Esophagus squamous epithelium (tissue), 4 donors: ENCODE measurements at regions not wholly inside any gene's neighbourhood (a gene's known extent, or its start where the extent isn't known, plus 50 kb on each side); places are given as distances from the start of the nearest gene placed in this dataset.

Experiments
- CTCF ChIP-seq, 6 experiments: fragments of 450-650 bp in 4 of 6; fragments of 200-600 bp in 2 of 6; sonication (generic) in 2 of 6; IDR thresholded peaks; one replicate each; pipeline ENCODE4 v1.5.1; 2016 to 2019; ENCODE audit warnings: antibody characterized with exemption in 6 of 6, mild to moderate bottlenecking in 4 of 6, moderate library complexity in 4 of 6
- POLR2A ChIP-seq, 4 donors: fragments of 450-650 bp; IDR thresholded peaks; one replicate each; pipeline ENCODE4 v1.6.1; 2017; ENCODE audit warnings: antibody characterized with exemption in 4 of 4, mild to moderate bottlenecking in 4 of 4, moderate library complexity in 3 of 4

GRCh38 chr13:38452656-38453055 is 103.0 kb downstream of the UFM1 start:
- TF ChIP-seq POLR2A (IDR thresholded peaks at IDR 0.05), result no peak
- TF ChIP-seq CTCF (IDR thresholded peaks at IDR 0.05), result no peak
